ENCODE measurements at regions not wholly inside any gene's neighbourhood (a gene's known extent, or its start where the extent isn't known, plus 50 kb on each side); places are given as distances from the start of the nearest gene placed in this dataset.
"Not testable (repeated sequence)": the region's sequence is repeated elsewhere in the genome, so short reads cannot be mapped to it uniquely, and the experiment has no call there.

- DNase-seq: no peak
Measured at GRCh38 chr6:104484626-104485025, 375.1 kb downstream of the HACE1 start.

GRCh38 chr6:104484191-104484590 lies 375.5 kb downstream of the HACE1 start:
- no peak for DNase-seq

- no peak for DNase-seq
Measured at GRCh38 chr6:104483225-104483834, 376.4 kb downstream of the HACE1 start.

- DNase-seq: no peak
Measured at GRCh38 chr6:104477569-104477968, 382.1 kb downstream of the HACE1 start.

GRCh38 chr6:104473021-104473429 lies 386.7 kb downstream of the HACE1 start:
- no peak for DNase-seq

GRCh38 chr6:104472021-104472901 lies 387.5 kb downstream of the HACE1 start:
- no peak for DNase-seq

GRCh38 chr6:104466306-104466705 lies 393.4 kb downstream of the HACE1 start:
- no peak for DNase-seq

- DNase-seq: no peak
Measured at GRCh38 chr6:104462811-104463599, 396.7 kb downstream of the HACE1 start.

- no peak for DNase-seq
Measured at GRCh38 chr6:104460738-104461483, 398.8 kb downstream of the HACE1 start.

- no peak for DNase-seq
Measured at GRCh38 chr6:104459543-104459942, 400.2 kb downstream of the HACE1 start.

GRCh38 chr6:104449918-104450317 lies 409.8 kb downstream of the HACE1 start:
- no peak for DNase-seq

GRCh38 chr6:104446101-104447080 lies 413.3 kb downstream of the HACE1 start:
- not testable (repeated sequence) for DNase-seq

- no peak for DNase-seq
Measured at GRCh38 chr6:104434519-104434918, 425.2 kb downstream of the HACE1 start.

GRCh38 chr6:104431096-104431495 lies 428.6 kb downstream of the HACE1 start:
- no peak for DNase-seq

- no peak for DNase-seq
Measured at GRCh38 chr6:104428184-104428583, 431.5 kb downstream of the HACE1 start.

- DNase-seq: no peak
Measured at GRCh38 chr6:104423691-104424090, 436.0 kb downstream of the HACE1 start.

GRCh38 chr6:104421650-104422049 lies 438.1 kb downstream of the HACE1 start:
- DNase-seq: no peak

- no peak for DNase-seq
Measured at GRCh38 chr6:104418839-104419238, 440.9 kb downstream of the HACE1 start.

- no peak for DNase-seq
Measured at GRCh38 chr6:104418125-104418524, 441.6 kb downstream of the HACE1 start.

- no peak for DNase-seq
Measured at GRCh38 chr6:104414723-104415122, 445.0 kb downstream of the HACE1 start.

GRCh38 chr6:104413767-104414166 lies 446.0 kb downstream of the HACE1 start:
- DNase-seq: no peak

- DNase-seq: no peak
Measured at GRCh38 chr6:104411302-104411701, 448.4 kb downstream of the HACE1 start.

All from stimulated activated CD4-positive, alpha-beta T cell treated with anti-CD3 and anti-CD28 coated beads, Interleukin-4, amount 100 ng/mL, for 24 hours (primary cell).